Body of pancreas (tissue), 4 donors: ENCODE measurements at regions not wholly inside any gene's neighbourhood (a gene's known extent, or its start where the extent isn't known, plus 50 kb on each side); places are given as distances from the start of the nearest gene placed in this dataset.

Experiments used
- ATAC-seq: fragments of 150-250 bp; one replicate; pipeline ENCODE4 v1.9.1; 2016
- DNase-seq, 4 donors: peaks; one replicate each; pipeline ENCODE4 v3.0.0-alpha.2; 2019
- H3K27ac ChIP-seq, 4 donors: fragments of 200-600 bp; sonication (generic); 1 replicate in 3 of 4; 2 replicates in 1 of 4; pipeline versions ENCODE4 v1.5.1 to v1.6.1; 2016 to 2019; ENCODE audit warnings: mild to moderate bottlenecking in 1 of 4, mixed read lengths in 1 of 4, moderate library complexity in 1 of 4
- H3K27me3 ChIP-seq, 2 donors: fragments of 200-600 bp; sonication (generic); one replicate each; pipeline ENCODE4 v1.6.0; 2016; ENCODE audit warnings: mild to moderate bottlenecking in 1 of 2
- H3K36me3 ChIP-seq, 2 donors: fragments of 200-600 bp; sonication (generic); replicated peaks in 1 of 2; 2 replicates each; pipeline ENCODE4 v1.5.1; 2016; ENCODE audit warnings: low read depth in 2 of 2; ENCODE audit not compliant: insufficient read depth in 1 of 2
- H3K4me1 ChIP-seq: fragments of 200-600 bp; sonication (generic); one replicate; pipeline ENCODE4 v1.6.0; 2016
- H3K4me3 ChIP-seq, 2 donors: fragments of 200-600 bp; sonication (generic); 1 replicate in 1 of 2; 2 replicates in 1 of 2; pipeline ENCODE4 v1.5.1; 2016 to 2019
- H3K9me3 ChIP-seq, 3 donors: fragments of 200-600 bp; sonication (generic); 1 replicate in 2 of 3; 2 replicates in 1 of 3; pipeline ENCODE4 v1.5.1; 2016
- CTCF ChIP-seq, 7 experiments: fragments of 450-650 bp in 4 of 7; fragments of 200-600 bp in 3 of 7; sonication (generic) in 3 of 7; IDR thresholded peaks; one replicate each; pipeline ENCODE4 v1.5.1; 2016 to 2019; ENCODE audit warnings: antibody characterized with exemption in 7 of 7
- POLR2A ChIP-seq, 3 donors: fragments of 450-650 bp; IDR thresholded peaks; one replicate each; pipeline ENCODE4 v1.6.1; 2016; ENCODE audit warnings: antibody characterized with exemption in 3 of 3, mild to moderate bottlenecking in 2 of 3
- WGBS, 2 donors: methylation state at CpG; one replicate each; pipeline ENCODE4 v1.1.5; 2017; 5-methylcytosine and 5-hydroxymethylcytosine counted together
- intact Hi-C: fragments of 100-400 bp; cut with DNase I; formaldehyde crosslinking; loops from one replicate; pipeline ENCODE4 v1.15.1; 2023

- no peaks in the 10 kb centered on the region for H3K9me3 ChIP-seq
- TF ChIP-seq POLR2A (IDR thresholded peaks at IDR 0.05) (no peak), CTCF (IDR thresholded peaks at IDR 0.05) (no peak)
- DNase-seq: no peak
Measured at GRCh38 chr2:145813481-145813880, 1293.6 kb upstream of the ZEB2 start.

GRCh38 chr2:145812165-145812554, 1292.2 kb upstream of the ZEB2 start:
- WGBS, 2 donors: 71% methylated on average over 2 of the region's 2 CpGs
- no peak for DNase-seq
- intact Hi-C loops: no loop called here

More at GRCh38 chr2:145813481-145813880, 1293.6 kb upstream of the ZEB2 start:
- H3K36me3 ChIP-seq: no peaks in the 10 kb centered on the region
- H3K27me3 ChIP-seq: no peaks in the 10 kb centered on the region
- H3K4me1 ChIP-seq: no peaks in the 10 kb centered on the region
- H3K27ac ChIP-seq: no peak overlapping the region
- intact Hi-C loops: no loop called here
- no peak for ATAC-seq
- no peak overlapping the region for H3K4me3 ChIP-seq
- WGBS, 2 donors: 78 to 80% methylated on average over 3 of the region's 3 CpGs

GRCh38 chr2:145811276-145812164, 1291.6 kb upstream of the ZEB2 start:
- Histone ChIP-seq H3K27ac (no peak overlapping the region), H3K4me1 (no peaks in the 10 kb centered on the region), H3K36me3 (no peaks in the 10 kb centered on the region), H3K27me3 (no peaks in the 10 kb centered on the region), H3K9me3 (no peaks in the 10 kb centered on the region), H3K4me3 (no peak overlapping the region)
- WGBS, 2 donors: 37 to 46% methylated on average over 6 of the region's 6 CpGs
- intact Hi-C loops: no loop called here
- DNase-seq (no peak), ATAC-seq (no peak)
- TF ChIP-seq CTCF (IDR thresholded peaks at IDR 0.05): no peak
- no peak for TF ChIP-seq POLR2A (IDR thresholded peaks at IDR 0.05)

More at GRCh38 chr2:145812165-145812554, 1292.2 kb upstream of the ZEB2 start:
- Histone ChIP-seq H3K27me3 (no peaks in the 10 kb centered on the region), H3K4me3 (no peak overlapping the region), H3K27ac (no peak overlapping the region), H3K36me3 (no peaks in the 10 kb centered on the region), H3K4me1 (no peaks in the 10 kb centered on the region), H3K9me3 (no peaks in the 10 kb centered on the region)
- TF ChIP-seq POLR2A (IDR thresholded peaks at IDR 0.05) (no peak), CTCF (IDR thresholded peaks at IDR 0.05) (no peak)
- ATAC-seq: no peak

GRCh38 chr2:145807968-145808367, 1288.0 kb upstream of the ZEB2 start:
- Histone ChIP-seq H3K27ac (no peak overlapping the region), H3K4me1 (no peaks in the 10 kb centered on the region), H3K4me3 (no peak overlapping the region), H3K27me3 (no peaks in the 10 kb centered on the region), H3K36me3 (no peaks in the 10 kb centered on the region), H3K9me3 (no peaks in the 10 kb centered on the region)
- no peak for ATAC-seq
- DNase-seq: no peak
- TF ChIP-seq POLR2A (IDR thresholded peaks at IDR 0.05) (no peak), CTCF (IDR thresholded peaks at IDR 0.05) (no peak)
- intact Hi-C loops: no loop called here

GRCh38 chr2:145807554-145807953, 1287.6 kb upstream of the ZEB2 start:
- TF ChIP-seq CTCF (IDR thresholded peaks at IDR 0.05) (no peak), POLR2A (IDR thresholded peaks at IDR 0.05) (no peak)
- H3K9me3 ChIP-seq: no peaks in the 10 kb centered on the region
- H3K4me1 ChIP-seq: no peaks in the 10 kb centered on the region
- DNase-seq (no peak), ATAC-seq (no peak)
- intact Hi-C loops: no loop called here
- no peak overlapping the region for H3K27ac ChIP-seq
- no peak overlapping the region for H3K4me3 ChIP-seq
- no peaks in the 10 kb centered on the region for H3K36me3 ChIP-seq
- no peaks in the 10 kb centered on the region for H3K27me3 ChIP-seq
- 93 to 95% methylated on average over 3 of the region's 3 CpGs for WGBS, 2 donors
